ENCODE measurements at regions not wholly inside any gene's neighbourhood (a gene's known extent, or its start where the extent isn't known, plus 50 kb on each side); places are given as distances from the start of the nearest gene placed in this dataset.
"Not testable (repeated sequence)": the region's sequence is repeated elsewhere in the genome, so short reads cannot be mapped to it uniquely, and the experiment has no call there.

DNA sequence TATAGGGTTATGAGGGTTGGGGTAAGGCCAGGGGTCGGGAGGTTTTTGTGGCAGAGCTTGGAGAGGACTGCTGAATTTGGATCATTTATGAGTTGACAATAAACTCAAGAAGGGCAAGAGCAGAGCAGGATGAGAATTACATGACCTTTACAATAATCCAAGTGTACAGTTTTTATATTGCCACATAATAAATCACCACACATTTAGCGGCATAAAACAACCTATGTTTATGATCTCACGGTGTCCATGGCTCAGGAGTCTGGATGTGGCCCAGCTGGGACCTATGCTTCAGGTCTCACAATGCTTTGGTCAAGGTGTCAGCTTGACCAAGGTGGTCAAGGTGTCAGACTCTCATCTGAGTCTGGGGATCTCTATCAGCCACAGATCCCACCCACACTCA is 118.3 kb upstream of the WSCD1 start:
- POLR2A ChIA-PET = no interaction called here
- DNase-seq (no peak), ATAC-seq (no peak)
- H3K36me3 Mint-ChIP-seq = peaks cover 0 to 10% (median 0%) of the 10 kb centered on the region in 3 donors
- no peak overlapping the region for H3K27ac Mint-ChIP-seq
- H3K9me3 Mint-ChIP-seq = peaks cover 0 to 21% (median 7%) of the 10 kb centered on the region in 9 donors
- peaks cover 0 to 2% (median 0%) of the 10 kb centered on the region in 4 donors for H3K4me1 Mint-ChIP-seq
- no peak overlapping the region for H3K4me3 Mint-ChIP-seq
- peaks cover 7 to 64% (median 34%) of the 10 kb centered on the region in 5 donors for H3K27me3 Mint-ChIP-seq

- peaks cover 0 to 2% (median 0%) of the 10 kb centered on the region in 4 donors for H3K4me1 Mint-ChIP-seq
- H3K4me3 Mint-ChIP-seq = no peak overlapping the region
- ATAC-seq (no peak), DNase-seq (no peak)
- peaks cover 0 to 21% (median 7%) of the 10 kb centered on the region in 9 donors for H3K9me3 Mint-ChIP-seq
- no peak overlapping the region for H3K27ac Mint-ChIP-seq
- POLR2A ChIA-PET = no interaction called here
- peaks cover 0 to 10% (median 0%) of the 10 kb centered on the region in 3 donors for H3K36me3 Mint-ChIP-seq
- H3K27me3 Mint-ChIP-seq = peaks cover 7 to 58% (median 34%) of the 10 kb centered on the region in 5 donors
Observed at GRCh38 chr17:5952518-5952917, 117.7 kb upstream of the WSCD1 start.

DNA sequence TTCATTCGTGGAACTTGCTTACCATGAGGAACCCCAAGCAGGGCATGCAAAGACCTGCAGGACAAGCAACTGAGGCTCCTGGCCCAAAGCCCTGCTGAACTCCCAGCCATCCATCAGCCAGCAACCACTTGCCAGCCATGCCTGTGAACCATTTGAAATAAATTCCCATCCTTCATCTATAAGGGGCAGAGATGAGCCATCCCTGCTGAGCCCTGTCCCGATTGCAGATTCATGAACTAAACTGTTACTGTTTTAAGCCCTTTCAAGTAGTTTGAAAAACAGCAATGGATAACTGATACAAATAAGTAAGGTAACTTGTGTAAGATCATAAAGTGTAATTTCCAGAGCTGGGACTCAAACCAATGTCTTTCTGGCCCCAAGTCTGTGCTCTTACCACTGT is 114.4 kb upstream of the WSCD1 start:
- POLR2A ChIA-PET = no interaction called here

GRCh38 chr17:5958850-5959249 is 111.3 kb upstream of the WSCD1 start:
- Mint-ChIP-seq H3K27me3 (peaks cover 1 to 48% (median 21%) of the 10 kb centered on the region in 5 donors), H3K36me3 (peaks cover 0 to 10% (median 0%) of the 10 kb centered on the region in 3 donors), H3K9me3 (peaks cover 0 to 21% (median 7%) of the 10 kb centered on the region in 9 donors), H3K4me1 (no peaks in the 10 kb centered on the region), H3K27ac (no peak overlapping the region), H3K4me3 (no peak overlapping the region)
- DNase-seq (no peak), ATAC-seq (no peak)
- POLR2A ChIA-PET = no interaction called here

More for the DNA sequence above, 114.4 kb upstream of the WSCD1 start:
- Mint-ChIP-seq H3K27me3 (peaks cover 8 to 51% (median 16%) of the 10 kb centered on the region in 5 donors), H3K4me3 (no peak overlapping the region), H3K27ac (no peak overlapping the region), H3K9me3 (peaks cover 0 to 21% (median 7%) of the 10 kb centered on the region in 9 donors), H3K36me3 (peaks cover 0 to 10% (median 0%) of the 10 kb centered on the region in 3 donors), H3K4me1 (no peaks in the 10 kb centered on the region)
- DNase-seq (no peak), ATAC-seq (no peak)

GRCh38 chr17:5962371-5962770 is 107.8 kb upstream of the WSCD1 start:
- H3K9me3 Mint-ChIP-seq = peaks cover 0 to 8% (median 0%) of the 10 kb centered on the region in 9 donors
- peaks cover 8 to 29% (median 19%) of the 10 kb centered on the region in 5 donors for H3K27me3 Mint-ChIP-seq
- POLR2A ChIA-PET = no interaction called here
- DNase-seq (no peak), ATAC-seq (no peak)
- H3K36me3 Mint-ChIP-seq = no peaks in the 10 kb centered on the region
- no peaks in the 10 kb centered on the region for H3K4me1 Mint-ChIP-seq
- H3K4me3 Mint-ChIP-seq = no peak overlapping the region
- H3K27ac Mint-ChIP-seq = no peak overlapping the region

GRCh38 chr17:5971969-5972368 is 98.2 kb upstream of the WSCD1 start:
- Mint-ChIP-seq H3K4me3 (no peak overlapping the region), H3K4me1 (no peaks in the 10 kb centered on the region), H3K27ac (no peak overlapping the region), H3K36me3 (peaks cover 0 to 19% (median 2%) of the 10 kb centered on the region in 3 donors), H3K9me3 (peaks cover 0 to 37% (median 12%) of the 10 kb centered on the region in 9 donors), H3K27me3 (peaks cover 11 to 44% (median 28%) of the 10 kb centered on the region in 5 donors)
- POLR2A ChIA-PET = no interaction called here
- no peak for ATAC-seq
- no peak for DNase-seq

DNA sequence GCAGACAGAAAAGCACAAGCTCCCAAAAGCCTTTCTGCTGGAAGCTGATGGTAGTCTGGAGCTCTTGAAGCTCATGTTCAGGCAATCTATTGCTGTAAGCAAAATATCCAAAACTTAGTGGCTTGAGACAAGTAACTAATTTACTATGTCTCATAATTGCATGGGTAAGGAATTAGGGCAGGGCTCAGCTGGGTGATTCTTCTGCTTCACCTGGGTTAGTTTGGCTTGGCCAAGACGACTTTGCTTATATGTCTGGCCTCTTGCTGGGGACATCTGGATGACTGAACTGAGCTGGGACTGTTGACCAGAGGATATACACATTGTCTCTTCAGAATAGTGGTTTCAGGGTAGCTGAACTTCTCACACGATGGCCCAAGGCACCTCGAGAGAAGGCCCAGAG is 96.8 kb upstream of the WSCD1 start:
- Mint-ChIP-seq H3K27ac (no peak overlapping the region), H3K4me3 (no peak overlapping the region), H3K36me3 (peaks cover 0 to 10% (median 2%) of the 10 kb centered on the region in 3 donors), H3K4me1 (no peaks in the 10 kb centered on the region), H3K27me3 (peaks cover 7 to 49% (median 28%) of the 10 kb centered on the region in 5 donors), H3K9me3 (peaks cover 0 to 24% (median 3%) of the 10 kb centered on the region in 9 donors)
- ATAC-seq (no peak), DNase-seq (no peak)
- POLR2A ChIA-PET = no interaction called here

- Mint-ChIP-seq H3K27ac (no peak overlapping the region), H3K4me1 (no peaks in the 10 kb centered on the region), H3K9me3 (peaks cover 0 to 12% (median 3%) of the 10 kb centered on the region in 9 donors), H3K27me3 (peaks cover 7 to 50% (median 25%) of the 10 kb centered on the region in 5 donors), H3K36me3 (peaks cover 0 to 4% (median 0%) of the 10 kb centered on the region in 3 donors), H3K4me3 (no peak overlapping the region)
- DNase-seq (no peak), ATAC-seq (no peak)
- POLR2A ChIA-PET = no interaction called here
Observed at GRCh38 chr17:5975661-5976060, 94.5 kb upstream of the WSCD1 start.

DNA sequence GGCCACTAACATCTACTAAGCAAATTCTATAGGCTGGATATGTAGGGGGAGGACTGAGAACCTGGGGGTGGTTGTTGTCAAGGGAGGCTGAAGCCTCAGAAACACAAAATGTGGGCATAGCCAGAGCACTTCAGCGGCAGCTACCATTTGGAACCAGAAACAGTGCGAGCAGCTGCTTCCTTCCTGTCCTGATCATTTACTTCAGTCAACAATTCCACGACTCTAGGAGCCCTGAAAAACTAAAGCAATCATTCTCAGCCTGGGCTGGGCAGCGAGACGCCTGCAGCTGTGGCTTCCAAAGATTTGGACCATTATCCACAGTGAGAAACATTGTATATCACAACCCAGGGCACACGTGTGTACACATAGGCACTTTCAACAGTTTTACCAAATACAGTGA is 93.9 kb upstream of the WSCD1 start:
- POLR2A ChIA-PET = no interaction called here
- no peak overlapping the region for H3K27ac Mint-ChIP-seq
- H3K36me3 Mint-ChIP-seq = peaks cover 0 to 4% (median 0%) of the 10 kb centered on the region in 3 donors
- ATAC-seq (no peak), DNase-seq (no peak)
- H3K27me3 Mint-ChIP-seq = peaks cover 7 to 56% (median 20%) of the 10 kb centered on the region in 5 donors
- H3K9me3 Mint-ChIP-seq = peaks cover 0 to 12% (median 3%) of the 10 kb centered on the region in 9 donors
- no peaks in the 10 kb centered on the region for H3K4me1 Mint-ChIP-seq
- H3K4me3 Mint-ChIP-seq = no peak overlapping the region

- Mint-ChIP-seq H3K27ac (no peak overlapping the region), H3K4me3 (no peak overlapping the region), H3K9me3 (peaks cover 0 to 6% (median 0%) of the 10 kb centered on the region in 9 donors), H3K27me3 (peaks cover 10 to 67% (median 27%) of the 10 kb centered on the region in 5 donors), H3K36me3 (no peaks in the 10 kb centered on the region), H3K4me1 (no peaks in the 10 kb centered on the region)
- ATAC-seq (no peak), DNase-seq (no peak)
- POLR2A ChIA-PET = no interaction called here
Observed at GRCh38 chr17:5978496-5978895, 91.7 kb upstream of the WSCD1 start.

DNA sequence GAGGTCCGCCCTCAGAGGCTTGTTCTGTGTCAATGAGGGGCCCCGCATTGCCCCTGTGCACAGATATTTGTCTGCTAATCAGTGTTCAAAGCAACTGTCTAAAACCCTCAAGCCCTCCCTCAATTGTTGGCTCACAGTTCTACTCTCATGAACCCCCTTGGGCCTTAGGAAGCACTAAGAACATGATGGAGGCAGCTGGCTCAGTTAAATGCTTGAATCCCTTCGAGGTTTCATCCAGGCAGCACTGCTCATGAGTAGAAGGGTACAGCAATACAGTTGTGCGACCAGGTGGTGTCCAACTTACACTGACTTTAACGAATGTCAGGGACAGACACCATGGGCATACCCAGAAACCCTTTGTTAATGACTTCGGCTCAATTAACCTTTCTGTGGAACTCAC is 89.2 kb upstream of the WSCD1 start:
- H3K4me1 Mint-ChIP-seq = no peaks in the 10 kb centered on the region
- peaks cover 14 to 52% (median 30%) of the 10 kb centered on the region in 5 donors for H3K27me3 Mint-ChIP-seq
- DNase-seq (no peak), ATAC-seq (no peak)
- peaks cover 0 to 2% (median 0%) of the 10 kb centered on the region in 9 donors for H3K9me3 Mint-ChIP-seq
- H3K36me3 Mint-ChIP-seq = no peaks in the 10 kb centered on the region
- POLR2A ChIA-PET = no interaction called here
- no peak overlapping the region for H3K4me3 Mint-ChIP-seq
- no peak overlapping the region for H3K27ac Mint-ChIP-seq

DNA sequence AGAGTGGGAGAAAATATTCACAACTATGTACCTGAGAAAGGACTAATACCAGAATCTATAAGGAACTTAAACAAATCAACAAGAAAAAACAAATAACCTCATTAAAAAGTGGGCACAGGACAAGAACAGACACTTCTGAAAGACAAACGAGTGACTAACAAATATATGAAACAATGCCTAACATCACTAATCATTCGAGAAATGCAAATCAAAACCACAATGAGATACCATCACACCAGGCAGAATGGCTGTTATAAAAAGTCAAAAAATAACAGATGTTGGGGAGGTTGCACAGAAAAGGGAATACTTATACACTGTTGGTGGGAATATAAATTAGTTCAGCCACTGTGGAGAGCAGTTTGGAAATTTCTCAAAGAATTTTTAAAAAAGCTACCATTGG is 83.5 kb upstream of the WSCD1 start:
- POLR2A ChIA-PET = no interaction called here
- no peak for ATAC-seq
- Mint-ChIP-seq H3K4me1 (no peaks in the 10 kb centered on the region), H3K27me3 (peaks cover 15 to 29% (median 19%) of the 10 kb centered on the region in 5 donors), H3K4me3 (no peak overlapping the region), H3K9me3 (peaks cover 0 to under 1% (median 0%) of the 10 kb centered on the region in 9 donors), H3K27ac (no peak overlapping the region), H3K36me3 (no peaks in the 10 kb centered on the region)
- no peak for DNase-seq

DNA sequence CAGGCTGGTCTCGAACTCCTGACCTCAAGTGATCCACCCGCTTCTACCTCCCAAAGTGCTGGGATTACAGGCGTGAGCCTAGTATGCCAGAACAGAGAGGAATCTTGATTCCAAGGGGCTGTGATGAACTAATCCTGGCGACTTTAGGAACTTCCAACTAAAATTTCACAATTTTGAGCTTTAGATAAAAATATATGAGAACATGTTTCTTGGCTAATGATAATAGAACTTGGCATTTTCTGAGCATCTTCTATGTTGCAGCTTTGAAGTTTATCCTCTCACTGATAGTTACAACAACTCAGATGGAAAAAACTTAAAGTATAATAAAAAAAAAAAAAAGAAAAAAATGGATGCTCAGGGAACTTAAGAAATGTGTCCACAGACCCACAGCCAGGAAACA is 69.8 kb upstream of the WSCD1 start:
- H3K4me3 Mint-ChIP-seq = no peak overlapping the region
- no peak for DNase-seq
- POLR2A ChIA-PET = no interaction called here
- H3K9me3 Mint-ChIP-seq = no peaks in the 10 kb centered on the region
- H3K27ac Mint-ChIP-seq = no peak overlapping the region
- peaks cover 16 to 47% (median 28%) of the 10 kb centered on the region in 5 donors for H3K27me3 Mint-ChIP-seq
- no peak for ATAC-seq
- no peaks in the 10 kb centered on the region for H3K4me1 Mint-ChIP-seq
- no peaks in the 10 kb centered on the region for H3K36me3 Mint-ChIP-seq

DNA sequence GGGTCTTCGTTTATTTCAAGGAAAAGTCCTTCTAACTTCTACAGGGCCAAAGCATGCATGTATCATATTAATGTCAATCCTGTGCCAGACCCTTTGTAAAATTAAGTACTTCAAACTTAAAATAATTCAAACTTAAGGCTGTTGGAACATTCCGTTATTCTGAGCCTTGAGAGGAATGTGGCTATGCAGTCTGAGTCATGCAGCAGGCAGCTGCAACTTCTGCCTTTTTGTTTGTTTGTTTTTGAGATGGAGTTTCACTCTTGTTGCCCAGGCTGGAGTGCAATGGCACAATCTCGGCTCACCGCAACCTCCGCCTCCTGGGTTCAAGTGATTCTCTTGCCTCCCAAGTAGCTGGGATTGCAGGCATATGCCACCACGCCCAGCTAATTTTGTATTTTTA is 67.0 kb upstream of the WSCD1 start:
- ATAC-seq, H3K4me3 Mint-ChIP-seq, H3K9me3 Mint-ChIP-seq, DNase-seq, H3K4me1 Mint-ChIP-seq, POLR2A ChIA-PET, H3K27ac Mint-ChIP-seq, H3K36me3 Mint-ChIP-seq: not testable (repeated sequence)
- H3K27me3 Mint-ChIP-seq = peaks cover 15 to 49% (median 16%) of the 10 kb centered on the region in 5 donors

Data from naive thymus-derived CD8-positive, alpha-beta T cell (primary cell).